ENCODE measurements at regions not wholly inside any gene's neighbourhood (a gene's known extent, or its start where the extent isn't known, plus 50 kb on each side); places are given as distances from the start of the nearest gene placed in this dataset.

DNA sequence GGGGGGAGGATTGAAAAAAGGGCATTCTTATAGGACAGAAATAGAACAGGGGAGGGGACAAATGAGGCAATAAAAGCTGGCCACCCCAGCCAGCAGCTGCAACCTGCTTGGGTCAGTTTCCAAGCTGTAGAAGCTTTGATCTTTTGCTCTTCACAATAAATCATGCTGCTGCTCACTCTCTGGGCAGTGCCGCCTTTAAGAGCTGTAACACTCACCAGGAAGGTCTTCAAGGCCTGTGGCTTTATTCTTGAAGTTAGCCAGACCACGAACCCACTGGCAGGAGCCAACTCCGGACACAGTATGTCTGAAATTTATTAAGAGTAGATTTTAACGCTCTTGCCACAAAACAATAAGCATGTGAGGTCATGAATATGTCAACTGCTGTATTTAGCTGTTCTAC lies 649.9 kb upstream of the RAB6C start (continued):
- TF ChIP-seq, protein P1, sequence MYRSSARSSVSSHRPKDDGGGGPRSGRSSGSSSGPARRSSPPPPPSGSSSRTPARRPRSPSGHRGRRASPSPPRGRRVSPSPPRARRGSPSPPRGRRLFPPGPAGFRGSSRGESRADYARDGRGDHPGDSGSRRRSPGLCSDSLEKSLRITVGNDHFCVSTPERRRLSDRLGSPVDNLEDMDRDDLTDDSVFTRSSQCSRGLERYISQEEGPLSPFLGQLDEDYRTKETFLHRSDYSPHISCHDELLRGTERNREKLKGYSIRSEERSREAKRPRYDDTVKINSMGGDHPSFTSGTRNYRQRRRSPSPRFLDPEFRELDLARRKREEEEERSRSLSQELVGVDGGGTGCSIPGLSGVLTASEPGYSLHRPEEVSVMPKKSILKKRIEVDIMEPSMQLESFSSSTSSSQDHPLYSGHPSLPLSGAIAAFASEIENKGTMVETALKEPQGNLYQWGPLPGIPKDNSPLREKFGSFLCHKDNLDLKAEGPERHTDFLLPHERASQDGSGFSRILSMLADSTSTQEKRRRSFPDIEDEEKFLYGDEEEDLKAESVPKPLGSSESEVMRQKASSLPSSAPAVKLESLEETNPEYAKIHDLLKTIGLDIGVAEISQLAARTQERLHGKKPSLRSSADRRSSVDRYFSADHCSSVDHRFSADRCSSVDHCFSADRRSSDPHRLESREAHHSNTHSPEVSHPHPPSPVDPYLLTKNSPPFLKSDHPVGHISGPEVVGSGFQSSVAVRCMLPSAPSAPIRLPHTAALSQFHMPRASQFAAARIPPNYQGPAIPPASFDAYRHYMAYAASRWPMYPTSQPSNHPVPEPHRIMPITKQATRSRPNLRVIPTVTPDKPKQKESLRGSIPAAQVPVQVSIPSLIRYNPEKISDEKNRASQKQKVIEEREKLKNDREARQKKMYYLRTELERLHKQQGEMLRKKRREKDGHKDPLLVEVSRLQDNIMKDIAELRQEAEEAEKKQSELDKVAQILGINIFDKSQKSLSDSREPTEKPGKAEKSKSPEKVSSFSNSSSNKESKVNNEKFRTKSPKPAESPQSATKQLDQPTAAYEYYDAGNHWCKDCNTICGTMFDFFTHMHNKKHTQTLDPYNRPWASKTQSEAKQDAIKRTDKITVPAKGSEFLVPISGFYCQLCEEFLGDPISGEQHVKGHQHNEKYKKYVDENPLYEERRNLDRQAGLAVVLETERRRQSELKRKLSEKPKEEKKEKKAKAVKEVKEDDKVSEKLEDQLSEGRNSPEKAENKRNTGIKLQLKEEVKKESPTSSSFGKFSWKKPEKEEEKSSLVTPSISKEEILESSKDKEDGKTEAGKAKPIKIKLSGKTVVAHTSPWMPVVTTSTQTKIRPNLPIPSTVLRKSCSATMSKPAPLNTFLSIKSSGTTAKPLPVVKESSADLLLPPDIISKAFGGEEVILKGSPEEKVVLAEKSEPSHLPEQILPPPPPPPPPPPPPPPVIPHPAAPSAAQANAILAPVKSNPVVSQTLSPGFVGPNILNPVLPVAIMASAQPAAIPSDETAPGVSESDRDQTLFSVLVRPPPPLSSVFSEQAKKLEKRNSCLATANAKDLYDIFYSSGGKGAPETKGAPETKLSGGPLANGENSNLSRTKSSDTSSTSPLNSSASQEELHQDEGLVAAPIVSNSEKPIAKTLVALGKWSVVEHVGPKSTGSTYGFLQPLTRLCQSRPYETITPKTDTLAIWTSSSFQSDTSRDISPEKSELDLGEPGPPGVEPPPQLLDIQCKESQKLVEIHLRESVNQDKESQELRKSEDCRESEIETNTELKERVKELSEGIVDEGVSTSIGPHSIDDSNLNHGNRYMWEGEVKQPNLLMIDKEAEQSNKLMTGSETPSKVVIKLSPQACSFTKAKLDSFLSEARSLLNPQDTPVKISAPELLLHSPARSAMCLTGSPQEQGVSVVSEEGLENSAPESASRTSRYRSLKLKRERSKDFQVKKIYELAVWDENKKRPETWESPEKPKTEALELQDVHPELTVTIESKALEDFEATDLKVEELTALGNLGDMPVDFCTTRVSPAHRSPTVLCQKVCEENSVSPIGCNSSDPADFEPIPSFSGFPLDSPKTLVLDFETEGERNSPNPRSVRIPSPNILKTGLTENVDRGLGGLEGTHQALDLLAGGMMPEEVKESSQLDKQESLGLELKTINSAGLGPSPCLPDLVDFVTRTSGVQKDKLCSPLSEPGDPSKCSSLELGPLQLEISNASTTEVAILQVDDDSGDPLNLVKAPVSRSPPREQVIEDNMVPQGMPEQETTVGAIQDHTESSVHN (IDR thresholded peaks at IDR 0.05; ENCODE audit: borderline replicate concordance in 1 of 2, low read depth in 1 of 2), result no peak
- TF ChIP-seq HEY1 (CRISPR knock-in tag; IDR thresholded peaks at IDR 0.05; ENCODE audit: borderline replicate concordance), result no peak
- no peak for TF ChIP-seq FIP1L1 (IDR thresholded peaks at IDR 0.05; ENCODE audit: low read depth, low read length, poor library complexity, severe bottlenecking)
